HL-60/S4 (cell line): ENCODE measurements at regions not wholly inside any gene's neighbourhood (a gene's known extent, or its start where the extent isn't known, plus 50 kb on each side); places are given as distances from the start of the nearest gene placed in this dataset.
"Not testable (repeated sequence)": the region's sequence is repeated elsewhere in the genome, so short reads cannot be mapped to it uniquely, and the experiment has no call there.

ENCODE experiments used
- in situ Hi-C: fragments of 300-500 bp; cut with MboI; formaldehyde crosslinking; loops from 2 replicates; pipeline ENCODE4 v1.14.3; 2022; ENCODE audit warnings: low sequenced_read_pairs

- in situ Hi-C loops, result loop anchor here (10.0 kb wide), 1 partner anchor 463 kb away; no protein-coding TSS in a partner anchor
These were observed 55.3 kb upstream of the NRBF2 start for GRCh38 chr10:63077800-63078199.

- in situ Hi-C loops, result loop anchor here (10.0 kb wide), 1 partner anchor 458 kb away; no protein-coding TSS in a partner anchor
These were observed 60.2 kb upstream of the NRBF2 start for GRCh38 chr10:63072951-63073350.

DNA sequence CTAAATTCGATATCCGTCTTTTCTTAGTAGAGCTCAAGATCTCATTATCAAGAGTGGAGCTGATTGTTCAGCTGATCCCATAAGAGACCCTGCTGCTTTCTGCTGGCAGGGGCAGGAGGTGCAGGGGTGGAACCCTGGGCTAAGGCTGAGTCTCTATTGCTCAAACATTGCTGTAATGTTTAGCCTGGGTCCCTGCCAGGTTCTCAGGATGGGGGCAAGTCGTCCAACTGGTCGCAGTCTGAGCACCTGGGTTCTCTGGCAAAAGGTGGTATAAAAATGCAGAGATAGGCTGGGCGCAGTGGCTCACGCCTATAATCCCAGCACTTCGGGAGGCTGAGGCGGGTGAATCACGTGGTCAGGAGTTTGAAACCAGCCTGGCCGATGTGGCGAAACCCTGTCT, 62.0 kb upstream of the NRBF2 start:
- in situ Hi-C loops, result loop anchor here (10.0 kb wide), 1 partner anchor 456 kb away; no protein-coding TSS in a partner anchor

DNA sequence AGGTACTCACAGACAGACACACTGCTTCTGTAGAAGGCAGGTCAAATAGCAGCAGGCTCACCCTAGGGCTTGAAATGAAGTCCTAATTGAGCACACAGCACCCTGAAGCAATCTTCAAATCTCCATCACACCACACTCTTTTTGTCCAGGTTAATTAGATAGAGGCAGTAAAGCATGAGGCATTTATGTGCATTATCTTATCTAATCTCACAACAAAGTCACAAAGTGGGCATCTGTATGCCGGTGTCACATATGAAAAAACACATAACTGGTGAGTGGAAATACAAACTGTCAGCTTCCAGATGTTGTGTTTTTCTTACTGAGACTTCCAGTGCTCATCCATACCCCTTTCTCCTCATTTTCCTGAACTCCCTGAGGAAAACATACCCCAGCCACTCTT, 63.8 kb upstream of the NRBF2 start:
- in situ Hi-C loops, result no loop called here

- in situ Hi-C loops, result no loop called here
These were observed 64.9 kb upstream of the NRBF2 start for GRCh38 chr10:63068246-63068645.

DNA sequence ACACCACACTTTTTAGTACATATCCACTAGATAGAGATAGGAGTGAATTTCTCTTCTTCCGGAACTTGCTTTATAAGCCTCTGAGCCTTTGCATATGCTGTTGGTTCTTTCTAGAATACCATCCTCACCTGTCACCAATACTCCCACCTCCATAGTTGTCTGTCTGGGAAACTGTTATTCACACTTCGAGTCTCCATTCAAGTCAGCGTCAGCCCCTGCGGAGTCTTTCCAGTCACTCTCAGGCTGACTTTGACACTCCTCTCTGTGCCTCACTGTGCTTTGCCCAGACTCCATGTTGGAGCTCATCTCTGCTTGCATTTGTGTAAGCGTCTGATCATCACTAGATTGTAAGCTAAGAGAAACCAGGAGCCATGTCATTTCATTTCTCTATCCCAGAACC, 66.5 kb upstream of the NRBF2 start:
- in situ Hi-C loops, result no loop called here

DNA sequence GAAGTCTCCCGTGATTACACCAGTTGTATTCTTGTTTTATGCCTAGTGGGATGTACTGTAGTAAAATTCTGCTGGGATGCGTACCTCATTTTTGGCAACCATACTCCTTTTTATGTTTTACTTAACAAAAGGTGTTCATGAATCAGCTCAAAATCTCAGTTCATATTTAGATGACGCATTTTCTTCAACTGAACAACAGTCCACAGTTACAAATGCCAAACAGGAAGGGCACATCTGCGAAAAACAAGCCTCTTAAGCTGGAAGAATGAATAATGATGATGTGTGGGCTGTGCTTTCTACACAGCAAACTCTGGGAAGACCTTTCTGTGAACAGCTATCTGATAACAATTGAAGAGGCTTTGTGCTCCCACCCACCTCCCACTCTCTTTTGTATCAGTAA, 68.4 kb upstream of the NRBF2 start:
- in situ Hi-C loops, result no loop called here

GRCh38 chr10:63058236-63058635, 74.9 kb upstream of the NRBF2 start:
- in situ Hi-C loops, result no loop called here

DNA sequence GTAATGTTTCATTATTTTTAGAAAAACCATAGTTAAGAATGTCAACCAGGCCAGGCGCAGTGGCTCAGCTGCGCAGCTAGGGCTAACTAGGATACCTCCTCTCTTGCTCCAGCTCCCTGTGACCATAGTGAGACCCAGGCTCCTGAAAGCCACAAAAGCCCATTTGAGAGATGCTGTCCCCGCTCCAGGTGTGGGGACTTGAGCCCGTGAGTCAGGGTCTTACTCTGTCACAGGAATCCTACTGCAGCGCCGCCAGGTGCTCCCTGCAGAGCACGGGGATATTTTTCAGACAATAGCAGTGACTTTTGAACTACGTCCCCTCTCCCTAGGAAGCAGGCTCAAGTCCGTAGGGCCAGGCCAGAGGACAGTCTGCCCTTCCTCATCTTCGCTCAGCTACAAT, 75.6 kb upstream of the NRBF2 start:
- in situ Hi-C loops, result no loop called here

DNA sequence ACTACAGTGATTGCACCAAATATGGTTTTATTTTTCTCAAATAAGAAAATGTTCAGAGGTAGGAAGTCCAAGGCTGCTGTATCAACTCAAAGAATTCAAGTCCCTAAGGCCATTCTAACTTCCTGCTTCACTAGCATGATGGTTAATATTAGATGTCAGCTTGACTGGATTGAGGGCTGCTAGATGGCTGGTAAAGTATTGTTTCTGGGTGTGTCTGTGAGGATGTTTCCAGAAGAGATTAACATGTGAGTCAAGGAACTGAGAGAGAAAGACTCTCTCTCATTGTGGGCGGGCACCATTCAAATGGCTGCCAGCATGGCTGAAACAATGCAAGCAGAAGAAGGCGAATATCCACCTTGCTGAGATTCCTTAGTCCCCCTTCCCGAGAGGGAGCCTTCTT, 77.4 kb upstream of the NRBF2 start:
- in situ Hi-C loops, result no loop called here

- in situ Hi-C loops, result no loop called here
These were observed 78.1 kb upstream of the NRBF2 start for GRCh38 chr10:63054889-63055611.

GRCh38 chr10:63052083-63052482, 81.0 kb upstream of the NRBF2 start:
- in situ Hi-C loops, result no loop called here

DNA sequence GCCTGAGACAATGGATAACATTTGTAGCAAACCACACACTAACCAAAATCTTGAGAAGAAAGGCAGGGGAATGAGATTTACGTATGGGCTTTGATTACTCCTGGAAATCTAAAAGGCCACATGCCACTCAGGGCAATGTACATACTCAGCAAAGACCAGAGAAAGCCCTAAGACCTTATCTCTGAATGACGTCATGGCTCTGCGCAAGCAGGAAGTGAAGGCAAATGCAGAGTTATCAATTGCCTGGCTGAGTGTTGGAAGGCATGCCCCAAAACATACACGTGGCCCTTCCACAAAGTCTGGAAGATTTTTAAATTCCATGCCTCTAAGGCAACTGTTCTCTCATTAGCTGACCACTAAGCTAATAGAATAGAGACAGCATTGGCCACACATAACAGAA, 90.9 kb upstream of the NRBF2 start:
- in situ Hi-C loops, result no loop called here

- in situ Hi-C loops, result not testable (repeated sequence)
These were observed 99.4 kb upstream of the NRBF2 start for GRCh38 chr10:63033616-63034185.

DNA sequence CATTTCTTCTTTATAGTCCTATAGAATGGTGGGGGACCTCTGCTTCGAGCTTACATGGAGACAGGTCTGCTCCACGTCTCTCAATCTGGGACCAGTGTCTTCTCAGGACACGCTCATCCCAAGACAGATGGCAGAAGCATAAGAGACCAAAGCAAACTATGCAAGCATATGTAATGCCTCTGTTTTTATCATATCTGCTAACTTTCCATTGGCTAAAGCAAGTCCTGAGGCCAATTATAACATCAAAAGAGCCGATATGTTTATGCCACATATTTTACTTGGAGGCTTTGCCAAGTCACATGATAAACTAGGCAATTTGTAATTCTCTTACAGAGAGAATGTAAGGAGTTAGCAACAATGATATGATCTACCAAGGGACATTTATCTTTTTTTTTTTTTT, 102.6 kb upstream of the NRBF2 start:
- in situ Hi-C loops, result no loop called here

- in situ Hi-C loops, result no loop called here
These were observed 105.6 kb upstream of the NRBF2 start for GRCh38 chr10:63027531-63027930.

GRCh38 chr10:63021225-63021624, 111.9 kb upstream of the NRBF2 start:
- in situ Hi-C loops, result no loop called here

DNA sequence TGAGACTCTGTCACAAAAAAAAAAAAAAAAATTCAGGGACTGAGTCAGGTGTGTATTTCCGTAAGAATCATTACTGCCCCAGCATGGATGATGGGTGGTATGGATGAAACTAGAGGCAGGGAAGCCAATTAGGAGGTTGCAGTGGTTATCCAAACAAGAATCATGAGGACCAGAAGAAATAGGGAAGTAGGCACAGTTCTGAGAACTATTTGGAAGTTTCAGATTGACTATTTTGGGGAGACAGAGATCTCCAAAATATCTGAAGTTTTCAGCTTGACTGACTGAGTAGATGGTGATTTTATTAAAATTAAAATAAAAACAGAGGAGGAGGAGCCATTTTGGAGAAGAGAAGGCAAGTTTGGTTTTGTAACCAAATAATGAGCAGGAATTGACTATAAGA, 119.4 kb upstream of the NRBF2 start:
- in situ Hi-C loops, result no loop called here

GRCh38 chr10:63012623-63013022, 120.5 kb upstream of the NRBF2 start:
- in situ Hi-C loops, result no loop called here

- in situ Hi-C loops, result no loop called here
These were observed 122.9 kb upstream of the NRBF2 start for GRCh38 chr10:63010203-63010602.

DNA sequence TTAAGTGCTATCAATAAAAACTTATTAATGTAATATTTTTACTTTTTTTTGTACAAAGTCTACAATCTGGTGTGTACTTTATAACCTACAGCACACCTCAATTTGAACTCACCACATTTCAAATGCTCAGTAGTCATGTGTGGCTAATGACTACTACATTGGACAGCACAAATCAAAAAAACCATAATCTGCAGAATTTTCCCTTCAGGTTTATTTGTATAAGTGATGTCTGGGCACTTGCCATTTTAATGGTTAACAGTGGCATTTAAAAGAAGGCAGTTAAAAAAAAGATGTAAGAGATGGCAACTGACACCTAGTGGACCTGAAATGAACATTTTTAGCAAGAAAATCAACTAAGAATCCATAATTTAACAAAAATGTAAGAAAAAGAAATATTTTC, 124.6 kb upstream of the NRBF2 start:
- in situ Hi-C loops, result no loop called here

DNA sequence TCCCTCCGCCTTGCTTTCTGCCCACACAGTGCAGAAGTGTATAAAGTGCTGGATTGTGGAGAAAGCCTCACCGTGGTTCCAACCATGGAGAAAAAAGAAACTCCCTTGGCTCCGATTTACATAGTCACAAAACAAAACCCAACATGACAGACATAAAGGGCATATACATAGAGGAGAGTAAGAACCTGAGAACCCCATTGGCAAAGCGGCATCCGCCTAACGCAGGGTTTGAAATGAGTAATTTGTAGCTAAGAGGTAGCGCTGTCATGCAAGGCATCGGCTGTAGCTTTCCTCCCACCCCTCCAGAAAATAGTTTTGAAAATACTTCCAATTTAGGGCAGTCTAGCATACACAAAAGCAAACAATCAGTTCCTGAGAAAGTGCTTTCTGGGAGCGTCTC, 126.0 kb upstream of the NRBF2 start:
- in situ Hi-C loops, result no loop called here

- in situ Hi-C loops, result no loop called here
These were observed 127.9 kb upstream of the NRBF2 start for GRCh38 chr10:63005246-63005645.
